Body of pancreas (tissue), 4 donors: ENCODE measurements at regions not wholly inside any gene's neighbourhood (a gene's known extent, or its start where the extent isn't known, plus 50 kb on each side); places are given as distances from the start of the nearest gene placed in this dataset.

Experiments used
- ATAC-seq: fragments of 150-250 bp; one replicate; pipeline ENCODE4 v1.9.1; 2016
- DNase-seq, 4 donors: peaks; one replicate each; pipeline ENCODE4 v3.0.0-alpha.2; 2019
- H3K27ac ChIP-seq, 4 donors: fragments of 200-600 bp; sonication (generic); 1 replicate in 3 of 4; 2 replicates in 1 of 4; pipeline versions ENCODE4 v1.5.1 to v1.6.1; 2016 to 2019; ENCODE audit warnings: mild to moderate bottlenecking in 1 of 4, mixed read lengths in 1 of 4, moderate library complexity in 1 of 4
- H3K27me3 ChIP-seq, 2 donors: fragments of 200-600 bp; sonication (generic); one replicate each; pipeline ENCODE4 v1.6.0; 2016; ENCODE audit warnings: mild to moderate bottlenecking in 1 of 2
- H3K36me3 ChIP-seq, 2 donors: fragments of 200-600 bp; sonication (generic); replicated peaks in 1 of 2; 2 replicates each; pipeline ENCODE4 v1.5.1; 2016; ENCODE audit warnings: low read depth in 2 of 2; ENCODE audit not compliant: insufficient read depth in 1 of 2
- H3K4me1 ChIP-seq: fragments of 200-600 bp; sonication (generic); one replicate; pipeline ENCODE4 v1.6.0; 2016
- H3K4me3 ChIP-seq, 2 donors: fragments of 200-600 bp; sonication (generic); 1 replicate in 1 of 2; 2 replicates in 1 of 2; pipeline ENCODE4 v1.5.1; 2016 to 2019
- H3K9me3 ChIP-seq, 3 donors: fragments of 200-600 bp; sonication (generic); 1 replicate in 2 of 3; 2 replicates in 1 of 3; pipeline ENCODE4 v1.5.1; 2016
- CTCF ChIP-seq, 7 experiments: fragments of 450-650 bp in 4 of 7; fragments of 200-600 bp in 3 of 7; sonication (generic) in 3 of 7; IDR thresholded peaks; one replicate each; pipeline ENCODE4 v1.5.1; 2016 to 2019; ENCODE audit warnings: antibody characterized with exemption in 7 of 7
- POLR2A ChIP-seq, 3 donors: fragments of 450-650 bp; IDR thresholded peaks; one replicate each; pipeline ENCODE4 v1.6.1; 2016; ENCODE audit warnings: antibody characterized with exemption in 3 of 3, mild to moderate bottlenecking in 2 of 3
- WGBS, 2 donors: methylation state at CpG; one replicate each; pipeline ENCODE4 v1.1.5; 2017; 5-methylcytosine and 5-hydroxymethylcytosine counted together
- intact Hi-C: fragments of 100-400 bp; cut with DNase I; formaldehyde crosslinking; loops from one replicate; pipeline ENCODE4 v1.15.1; 2023

- WGBS, 2 donors = 14 to 81% methylated on average over 1 of the region's 1 CpG
- intact Hi-C loops = no loop called here
- no peak overlapping the region for H3K27ac ChIP-seq
- H3K9me3 ChIP-seq = no peaks in the 10 kb centered on the region
- DNase-seq (no peak), ATAC-seq (no peak)
- no peaks in the 10 kb centered on the region for H3K27me3 ChIP-seq
- no peak for TF ChIP-seq POLR2A (IDR thresholded peaks at IDR 0.05)
- no peak for TF ChIP-seq CTCF (IDR thresholded peaks at IDR 0.05)
- H3K4me3 ChIP-seq = no peak overlapping the region
- H3K4me1 ChIP-seq = no peaks in the 10 kb centered on the region
- H3K36me3 ChIP-seq = no peaks in the 10 kb centered on the region
These were observed 144.5 kb upstream of the SLC24A3 start for GRCh38 chr20:19067986-19068385.

GRCh38 chr20:19070026-19070425 is 142.4 kb upstream of the SLC24A3 start:
- H3K27ac ChIP-seq = no peak overlapping the region
- no peak overlapping the region for H3K4me3 ChIP-seq
- WGBS, 2 donors = 74 to 86% methylated on average over 6 of the region's 6 CpGs
- no peaks in the 10 kb centered on the region for H3K9me3 ChIP-seq
- H3K27me3 ChIP-seq = no peaks in the 10 kb centered on the region
- H3K4me1 ChIP-seq = no peaks in the 10 kb centered on the region
- intact Hi-C loops = no loop called here
- ATAC-seq = no peak
- H3K36me3 ChIP-seq = no peaks in the 10 kb centered on the region
- no peak for DNase-seq
- TF ChIP-seq CTCF (IDR thresholded peaks at IDR 0.05) = no peak
- TF ChIP-seq POLR2A (IDR thresholded peaks at IDR 0.05) = no peak

DNA sequence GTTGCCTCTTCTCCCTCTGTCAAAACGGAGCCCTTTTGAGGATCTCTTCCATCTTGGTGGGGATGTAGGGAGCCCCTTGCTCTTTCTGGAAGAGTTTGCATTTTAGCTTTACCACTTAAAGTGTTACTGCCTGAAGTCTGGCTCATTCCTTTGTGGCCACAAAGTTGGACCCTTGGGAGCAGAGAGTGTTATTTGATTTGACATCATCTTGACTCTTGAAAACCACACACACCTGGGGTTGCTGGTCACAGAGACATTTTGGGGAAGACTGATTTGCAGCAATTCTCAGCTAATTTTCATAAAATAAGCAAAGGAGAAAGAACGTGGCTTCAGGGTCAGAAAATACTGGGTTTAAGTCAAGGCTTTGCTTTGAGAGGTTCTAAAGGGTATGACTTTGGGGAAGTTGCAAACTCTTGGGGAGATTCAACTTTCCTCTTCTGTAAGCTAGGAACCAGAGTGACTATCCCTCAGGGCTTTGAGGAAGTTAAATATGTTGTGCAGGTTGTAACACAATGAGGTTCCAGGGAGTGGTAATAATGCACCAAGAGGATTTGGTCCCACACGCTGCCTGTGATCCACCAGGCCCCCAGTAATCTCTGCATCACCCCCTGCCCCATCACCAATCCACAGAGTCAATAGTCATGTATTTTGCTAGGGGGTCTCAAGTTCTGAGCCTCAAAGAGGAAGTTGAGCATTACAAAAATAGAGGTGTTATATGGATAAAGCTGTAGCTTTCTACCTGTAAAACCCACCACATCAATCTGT is 141.6 kb upstream of the SLC24A3 start:
- intact Hi-C loops = no loop called here
- Histone ChIP-seq H3K27ac (no peak overlapping the region), H3K4me3 (no peak overlapping the region), H3K36me3 (no peaks in the 10 kb centered on the region), H3K27me3 (no peaks in the 10 kb centered on the region), H3K9me3 (no peaks in the 10 kb centered on the region), H3K4me1 (no peaks in the 10 kb centered on the region)
- no peak for ATAC-seq
- no peak for TF ChIP-seq POLR2A (IDR thresholded peaks at IDR 0.05)
- TF ChIP-seq CTCF (IDR thresholded peaks at IDR 0.05) = no peak
- DNase-seq = no peak
- 42 to 48% methylated on average over 3 of the region's 3 CpGs for WGBS, 2 donors

DNA sequence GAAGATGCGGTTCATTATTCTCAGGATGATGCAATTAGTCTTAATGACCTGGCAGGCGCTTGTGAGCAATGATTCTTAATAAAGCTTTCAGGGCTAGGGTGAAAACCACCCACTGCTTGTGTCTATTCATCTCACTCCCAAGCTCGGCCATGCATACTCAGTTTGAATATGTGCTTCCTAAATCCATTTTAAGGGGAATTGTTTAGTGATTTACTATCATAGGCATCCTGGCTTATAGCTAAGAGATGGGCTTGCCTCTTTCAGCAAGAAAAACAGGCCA is 141.1 kb upstream of the SLC24A3 start:
- Histone ChIP-seq H3K27ac (no peak overlapping the region), H3K27me3 (no peaks in the 10 kb centered on the region), H3K9me3 (no peaks in the 10 kb centered on the region), H3K4me3 (no peak overlapping the region), H3K4me1 (no peaks in the 10 kb centered on the region), H3K36me3 (no peaks in the 10 kb centered on the region)
- 60 to 75% methylated on average over 3 of the region's 3 CpGs for WGBS, 2 donors
- DNase-seq (no peak), ATAC-seq (no peak)
- TF ChIP-seq CTCF (IDR thresholded peaks at IDR 0.05) (no peak), POLR2A (IDR thresholded peaks at IDR 0.05) (no peak)
- intact Hi-C loops = no loop called here

DNA sequence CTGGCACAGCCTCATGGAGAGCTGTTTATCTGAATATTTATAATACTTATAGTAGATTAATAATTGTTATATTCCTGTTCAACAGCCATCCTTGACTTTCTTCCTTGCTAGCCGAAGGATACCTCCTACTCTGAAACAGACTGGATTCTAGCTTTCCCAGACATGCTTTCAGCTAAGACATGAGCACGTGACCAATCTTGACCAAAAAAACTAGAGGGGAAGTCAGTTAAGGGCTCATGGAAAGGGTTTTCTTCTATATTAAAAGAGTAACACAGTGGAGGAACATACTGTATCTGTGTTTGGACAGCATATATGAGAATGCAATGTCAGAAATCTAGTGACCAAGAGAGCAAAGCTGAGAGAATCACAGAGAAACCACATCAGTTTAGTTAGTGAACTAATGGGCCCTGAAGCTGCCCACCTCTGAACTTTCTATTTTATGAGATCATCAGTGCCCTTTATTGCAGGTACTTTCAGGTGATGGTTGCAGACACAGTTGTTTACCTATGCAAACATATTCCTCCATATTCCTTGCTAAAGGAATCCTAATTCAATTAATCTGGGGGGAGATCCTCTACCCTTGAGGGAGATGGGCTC is 140.4 kb upstream of the SLC24A3 start:
- TF ChIP-seq CTCF (IDR thresholded peaks at IDR 0.05) (no peak), POLR2A (IDR thresholded peaks at IDR 0.05) (no peak)

More for the DNA sequence above, 140.4 kb upstream of the SLC24A3 start:
- Histone ChIP-seq H3K27me3 (no peaks in the 10 kb centered on the region), H3K4me1 (no peaks in the 10 kb centered on the region), H3K36me3 (no peaks in the 10 kb centered on the region), H3K9me3 (no peaks in the 10 kb centered on the region), H3K4me3 (no peak overlapping the region), H3K27ac (no peak overlapping the region)
- ATAC-seq = no peak
- intact Hi-C loops = no loop called here
- no peak for DNase-seq
- 56 to 62% methylated on average over 2 of the region's 2 CpGs for WGBS, 2 donors
